Lower lobe of right lung (tissue), 2 donors: ENCODE measurements at regions not wholly inside any gene's neighbourhood (a gene's known extent, or its start where the extent isn't known, plus 50 kb on each side); places are given as distances from the start of the nearest gene placed in this dataset.

Experiments
- ATAC-seq, 2 donors: fragments of 200-7000 bp; cut with Tn5 transposase; one replicate each; pipeline ENCODE4 v1.9.1; 2020 to 2022; ENCODE audit warnings: mild to moderate bottlenecking in 2 of 2, moderate library complexity in 2 of 2
- DNase-seq: peaks from one replicate; pipeline ENCODE4 v3.0.0-alpha.2; 2020
- H3K27ac ChIP-seq: fragments of 200-600 bp; one replicate; pipeline ENCODE4 v1.8.0; 2022
- H3K27me3 ChIP-seq: fragments of 200-600 bp; one replicate; pipeline ENCODE4 v1.8.0; 2022; ENCODE audit warnings: low read depth
- H3K36me3 ChIP-seq: fragments of 200-600 bp; one replicate; pipeline ENCODE4 v1.8.0; 2022; ENCODE audit warnings: mild to moderate bottlenecking
- H3K4me1 ChIP-seq: fragments of 200-600 bp; one replicate; pipeline ENCODE4 v1.8.0; 2022
- H3K4me3 ChIP-seq: fragments of 200-600 bp; one replicate; pipeline ENCODE4 v1.8.0; 2022; ENCODE audit warnings: mild to moderate bottlenecking
- H3K9me3 ChIP-seq: fragments of 200-600 bp; one replicate; pipeline ENCODE4 v1.8.0; 2022
- intact Hi-C: fragments of 100-400 bp; cut with DNase I; formaldehyde crosslinking; loops from one replicate; pipeline ENCODE4 v1.11.0; 2022
- TF ChIP-seq, protein P1 (sequence below): fragments of 200-600 bp; IDR thresholded peaks from one replicate; pipeline ENCODE4 v1.8.0; 2022; ENCODE audit warnings: antibody characterized with exemption, mild to moderate bottlenecking
- donor health status: DM: no; HTN: yes; CAD: no; lungs with severe emphysema.

DNA sequence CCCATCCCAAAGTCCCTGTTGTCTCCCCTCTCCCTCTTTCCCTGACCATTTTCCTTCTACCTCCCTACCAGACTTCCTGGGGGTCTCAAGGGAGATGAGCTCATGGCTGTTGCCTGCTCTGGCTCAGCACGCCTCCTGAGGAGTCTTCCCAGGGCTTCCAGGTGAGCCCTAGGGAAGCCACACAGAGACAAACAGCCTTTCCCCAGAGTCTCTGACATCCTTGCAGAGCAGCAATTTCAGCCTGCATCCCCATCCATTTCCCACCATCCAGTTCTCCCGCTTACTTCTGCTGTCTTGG, 189.2 kb upstream of the LINGO1 start:
- no peak for ATAC-seq
- H3K36me3 ChIP-seq = no peaks in the 10 kb centered on the region
- no peak overlapping the region for H3K27ac ChIP-seq
- H3K27me3 ChIP-seq = peaks cover 56% of the 10 kb centered on the region
- no peaks in the 10 kb centered on the region for H3K9me3 ChIP-seq
- H3K4me3 ChIP-seq = no peak overlapping the region
- intact Hi-C loops = no loop called here
- DNase-seq = no peak
- TF ChIP-seq, protein P1, sequence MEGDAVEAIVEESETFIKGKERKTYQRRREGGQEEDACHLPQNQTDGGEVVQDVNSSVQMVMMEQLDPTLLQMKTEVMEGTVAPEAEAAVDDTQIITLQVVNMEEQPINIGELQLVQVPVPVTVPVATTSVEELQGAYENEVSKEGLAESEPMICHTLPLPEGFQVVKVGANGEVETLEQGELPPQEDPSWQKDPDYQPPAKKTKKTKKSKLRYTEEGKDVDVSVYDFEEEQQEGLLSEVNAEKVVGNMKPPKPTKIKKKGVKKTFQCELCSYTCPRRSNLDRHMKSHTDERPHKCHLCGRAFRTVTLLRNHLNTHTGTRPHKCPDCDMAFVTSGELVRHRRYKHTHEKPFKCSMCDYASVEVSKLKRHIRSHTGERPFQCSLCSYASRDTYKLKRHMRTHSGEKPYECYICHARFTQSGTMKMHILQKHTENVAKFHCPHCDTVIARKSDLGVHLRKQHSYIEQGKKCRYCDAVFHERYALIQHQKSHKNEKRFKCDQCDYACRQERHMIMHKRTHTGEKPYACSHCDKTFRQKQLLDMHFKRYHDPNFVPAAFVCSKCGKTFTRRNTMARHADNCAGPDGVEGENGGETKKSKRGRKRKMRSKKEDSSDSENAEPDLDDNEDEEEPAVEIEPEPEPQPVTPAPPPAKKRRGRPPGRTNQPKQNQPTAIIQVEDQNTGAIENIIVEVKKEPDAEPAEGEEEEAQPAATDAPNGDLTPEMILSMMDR = no peak
- H3K4me1 ChIP-seq = peaks cover 7% of the 10 kb centered on the region

DNA sequence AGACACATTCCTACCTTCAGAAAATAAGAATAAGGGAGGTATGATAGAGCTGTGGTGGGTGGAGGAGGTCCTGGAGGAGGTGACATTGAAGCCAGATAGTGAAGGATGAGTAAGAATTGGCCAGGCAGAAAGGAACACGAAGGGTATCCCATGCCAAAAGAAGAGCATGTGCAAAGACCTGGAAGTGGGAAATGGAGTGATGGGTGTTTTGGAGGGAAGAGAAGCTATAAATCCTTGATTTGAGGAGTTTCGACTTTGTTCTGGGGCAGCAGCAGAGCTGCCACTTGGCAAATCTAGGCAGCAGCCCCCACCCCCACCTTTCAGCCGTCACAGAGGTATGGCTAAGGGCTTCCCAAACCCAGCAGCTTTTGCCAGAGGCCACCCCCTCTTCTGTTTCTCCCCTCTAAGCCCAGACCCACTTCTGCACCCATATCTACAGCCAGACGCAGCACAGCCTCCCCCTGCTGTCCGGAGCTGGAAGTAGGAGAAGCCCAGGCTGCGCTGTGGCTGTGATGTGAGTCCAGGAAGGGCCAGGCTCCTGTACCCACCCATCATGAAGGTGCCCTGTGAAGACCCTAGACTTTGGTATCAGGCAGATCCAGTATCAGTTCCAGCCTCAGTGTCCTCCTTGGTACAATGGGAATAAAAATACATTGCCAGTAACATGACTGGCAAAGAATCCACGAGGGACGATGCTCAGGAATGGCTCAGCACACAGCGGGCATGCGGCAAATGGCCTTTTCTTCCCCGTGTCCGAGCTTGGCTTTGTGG, 188.7 kb upstream of the LINGO1 start:
- intact Hi-C loops = no loop called here
- TF ChIP-seq, protein P1 = peak; percentile 45
- H3K27ac ChIP-seq = no peak overlapping the region
- no peaks in the 10 kb centered on the region for H3K9me3 ChIP-seq
- no peak for DNase-seq
- peak in 1 of 2 donors; percentile 36 for ATAC-seq
- peaks cover 7% of the 10 kb centered on the region for H3K4me1 ChIP-seq
- no peak overlapping the region for H3K4me3 ChIP-seq
- H3K36me3 ChIP-seq = no peaks in the 10 kb centered on the region
- H3K27me3 ChIP-seq = peaks cover 61% of the 10 kb centered on the region

DNA sequence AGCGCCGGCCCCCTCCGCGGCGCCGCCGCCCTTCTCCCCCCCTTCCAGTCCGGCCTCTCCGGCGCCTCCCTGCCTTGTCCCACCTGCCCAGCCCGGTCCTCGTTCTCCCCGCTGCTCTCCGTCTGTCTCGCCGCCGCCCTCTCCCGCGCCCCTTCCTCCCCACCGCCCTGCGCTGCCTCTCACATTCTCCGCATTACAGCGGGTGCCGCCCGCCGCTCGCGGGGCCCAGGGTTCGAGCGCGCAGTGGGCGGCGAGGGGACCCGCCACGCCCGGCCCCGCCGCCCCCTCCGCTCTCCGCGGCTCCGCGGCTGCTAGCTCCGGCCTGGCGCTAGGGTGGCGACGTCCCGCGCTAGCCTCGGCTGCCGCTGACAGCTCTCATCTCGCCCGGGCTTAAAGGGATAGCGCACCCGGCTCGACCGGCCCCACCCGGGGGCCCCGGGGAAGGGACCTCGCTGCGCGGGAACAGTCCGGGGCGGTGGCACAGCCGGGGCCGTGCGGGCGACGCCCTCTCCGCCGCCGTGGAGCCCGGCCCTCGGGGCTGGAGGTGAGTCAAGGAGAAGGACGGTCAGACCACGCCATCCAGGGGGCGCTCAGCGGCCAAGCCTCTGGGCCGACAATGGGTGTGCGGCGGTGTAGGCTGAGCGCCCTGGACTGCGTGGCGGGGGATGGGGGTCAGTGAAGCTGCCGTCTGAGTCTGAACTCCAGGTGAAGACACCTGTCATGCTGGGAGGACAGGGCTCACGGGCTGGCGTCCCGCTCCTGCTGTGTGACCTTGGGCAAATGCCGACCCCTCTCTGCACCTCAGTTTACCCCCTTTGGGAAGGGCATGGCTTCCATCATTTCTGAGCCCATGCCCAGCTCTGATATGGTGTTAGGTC, 187.4 kb upstream of the LINGO1 start:
- no peak overlapping the region for H3K27ac ChIP-seq
- no peaks in the 10 kb centered on the region for H3K9me3 ChIP-seq
- no peak for DNase-seq
- no peaks in the 10 kb centered on the region for H3K36me3 ChIP-seq
- intact Hi-C loops = no loop called here
- TF ChIP-seq, protein P1 = no peak
- peak overlapping the region; percentile 8 for H3K4me3 ChIP-seq
- H3K4me1 ChIP-seq = peaks cover 7% of the 10 kb centered on the region
- H3K27me3 ChIP-seq = peaks cover 71% of the 10 kb centered on the region
- peak in 1 of 2 donors; percentile 20 for ATAC-seq

DNA sequence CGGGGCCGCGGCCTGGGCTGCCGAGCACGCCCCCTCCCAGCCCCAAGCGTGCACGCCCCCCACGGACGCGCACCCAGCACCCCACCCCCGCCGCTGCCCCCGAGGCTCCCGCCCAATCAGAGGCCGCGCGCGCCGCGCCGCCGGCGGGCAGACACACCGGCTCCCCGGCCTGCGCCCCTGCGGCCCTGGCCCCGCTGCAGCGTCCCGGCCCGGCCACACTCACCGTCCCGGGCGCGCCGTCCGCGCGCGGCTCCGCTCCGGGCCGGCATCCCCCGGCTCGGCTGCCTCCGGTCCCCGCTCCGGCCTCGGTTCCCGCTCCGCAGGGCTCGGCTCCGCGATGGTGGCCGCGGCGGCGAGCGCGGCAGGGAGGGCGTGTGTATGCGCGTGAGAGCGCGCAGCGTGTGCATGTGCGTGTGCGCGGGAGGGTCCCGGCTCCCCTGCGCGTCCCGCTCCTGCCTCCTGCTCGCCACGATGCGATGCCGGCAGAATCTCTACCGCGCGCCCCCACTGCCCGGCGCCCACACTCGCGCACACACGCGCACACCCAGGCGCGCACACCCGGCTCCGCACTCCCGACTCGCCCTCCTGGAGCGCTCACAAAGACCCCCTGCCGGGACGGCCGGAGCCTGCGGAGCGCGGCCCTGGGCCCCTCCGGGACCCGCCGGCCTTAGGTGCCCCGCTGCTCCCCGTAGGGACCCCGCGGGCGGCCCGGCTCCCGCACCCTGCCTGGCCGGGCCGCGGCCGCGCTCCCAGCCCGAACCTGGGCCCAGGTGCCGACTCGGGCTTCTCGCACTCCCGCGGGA, 186.5 kb upstream of the LINGO1 start:
- peaks cover 7% of the 10 kb centered on the region for H3K4me1 ChIP-seq
- intact Hi-C loops = no loop called here
- TF ChIP-seq, protein P1 = no peak
- no peaks in the 10 kb centered on the region for H3K9me3 ChIP-seq
- ATAC-seq (no peak), DNase-seq (no peak)
- H3K4me3 ChIP-seq = peak overlapping the region; percentile 25
- no peak overlapping the region for H3K27ac ChIP-seq
- H3K36me3 ChIP-seq = no peaks in the 10 kb centered on the region
- peaks cover 75% of the 10 kb centered on the region for H3K27me3 ChIP-seq

DNA sequence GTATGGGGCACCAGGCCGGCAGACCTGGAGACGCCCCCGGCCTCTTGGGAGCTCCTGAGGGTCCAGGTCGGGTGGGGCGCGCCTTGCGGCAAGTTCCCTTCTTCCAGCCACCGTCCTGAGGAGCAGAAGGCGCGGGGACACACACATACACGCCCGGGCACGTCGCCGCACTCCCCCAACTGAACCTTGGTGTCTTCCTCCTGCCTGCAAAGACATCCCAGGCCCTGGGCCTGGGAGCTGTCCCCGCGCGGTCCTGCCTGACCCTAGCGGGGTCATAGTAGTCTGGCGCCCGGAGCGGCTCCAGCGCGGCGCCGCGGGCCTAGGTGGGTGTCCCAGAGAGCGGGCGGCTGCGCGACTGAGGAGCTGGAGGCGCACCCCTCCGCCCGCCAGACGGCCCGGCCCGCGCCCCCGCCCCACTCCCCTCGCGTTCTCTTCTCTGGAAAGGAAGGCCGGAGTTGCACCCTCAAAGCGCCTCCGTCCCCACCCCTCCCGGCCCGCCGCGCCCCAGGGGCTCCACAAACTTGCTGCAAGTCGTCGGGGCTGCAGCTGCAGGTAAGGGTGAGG, 185.9 kb upstream of the LINGO1 start:
- H3K27ac ChIP-seq = no peak overlapping the region

More for the DNA sequence above, 185.9 kb upstream of the LINGO1 start:
- no peak for ATAC-seq
- TF ChIP-seq, protein P1 = no peak
- intact Hi-C loops = no loop called here
- no peak for DNase-seq
- Histone ChIP-seq H3K27me3 (peaks cover 79% of the 10 kb centered on the region), H3K4me3 (no peak overlapping the region), H3K4me1 (peaks cover 7% of the 10 kb centered on the region), H3K9me3 (no peaks in the 10 kb centered on the region), H3K36me3 (no peaks in the 10 kb centered on the region)
